ENCODE measurements at regions not wholly inside any gene's neighbourhood (a gene's known extent, or its start where the extent isn't known, plus 50 kb on each side); places are given as distances from the start of the nearest gene placed in this dataset.

DNA sequence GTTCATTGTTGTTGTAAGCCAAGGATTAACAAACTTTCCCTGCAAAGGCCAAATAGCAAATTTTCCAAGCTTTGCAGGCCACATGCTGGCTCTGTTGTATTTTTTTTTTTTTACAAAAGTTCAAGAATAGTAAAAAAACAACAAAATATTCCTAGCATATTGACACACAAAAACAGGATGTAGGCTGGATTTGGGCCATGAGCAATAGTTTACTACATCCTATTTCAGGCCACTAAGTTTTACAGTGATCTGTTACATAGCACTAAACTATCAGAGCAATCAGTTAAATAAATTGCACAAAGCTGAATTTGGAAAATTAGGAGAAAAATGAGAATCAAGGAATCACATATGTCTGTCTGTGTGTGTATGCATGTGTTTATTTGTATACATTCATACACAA, 491.8 kb upstream of the GHITM start:
- TF ChIP-seq, protein P1, sequence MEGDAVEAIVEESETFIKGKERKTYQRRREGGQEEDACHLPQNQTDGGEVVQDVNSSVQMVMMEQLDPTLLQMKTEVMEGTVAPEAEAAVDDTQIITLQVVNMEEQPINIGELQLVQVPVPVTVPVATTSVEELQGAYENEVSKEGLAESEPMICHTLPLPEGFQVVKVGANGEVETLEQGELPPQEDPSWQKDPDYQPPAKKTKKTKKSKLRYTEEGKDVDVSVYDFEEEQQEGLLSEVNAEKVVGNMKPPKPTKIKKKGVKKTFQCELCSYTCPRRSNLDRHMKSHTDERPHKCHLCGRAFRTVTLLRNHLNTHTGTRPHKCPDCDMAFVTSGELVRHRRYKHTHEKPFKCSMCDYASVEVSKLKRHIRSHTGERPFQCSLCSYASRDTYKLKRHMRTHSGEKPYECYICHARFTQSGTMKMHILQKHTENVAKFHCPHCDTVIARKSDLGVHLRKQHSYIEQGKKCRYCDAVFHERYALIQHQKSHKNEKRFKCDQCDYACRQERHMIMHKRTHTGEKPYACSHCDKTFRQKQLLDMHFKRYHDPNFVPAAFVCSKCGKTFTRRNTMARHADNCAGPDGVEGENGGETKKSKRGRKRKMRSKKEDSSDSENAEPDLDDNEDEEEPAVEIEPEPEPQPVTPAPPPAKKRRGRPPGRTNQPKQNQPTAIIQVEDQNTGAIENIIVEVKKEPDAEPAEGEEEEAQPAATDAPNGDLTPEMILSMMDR (IDR thresholded peaks at IDR 0.05 in 2 of 3, conservative IDR thresholded peaks at IDR 0.05 in 1 of 3; ENCODE audit: borderline replicate concordance in 1 of 3, insufficient read depth in 1 of 3, low read depth in 2 of 3, low read length in 2 of 3): no peak
- no peak for TF ChIP-seq POLR2A (IDR thresholded peaks at IDR 0.05; ENCODE audit: borderline replicate concordance, extremely low read depth, insufficient read depth, insufficient read length)
- TF ChIP-seq SP1 (IDR thresholded peaks at IDR 0.05; ENCODE audit: low read depth): no peak
- TF ChIP-seq, protein P2, sequence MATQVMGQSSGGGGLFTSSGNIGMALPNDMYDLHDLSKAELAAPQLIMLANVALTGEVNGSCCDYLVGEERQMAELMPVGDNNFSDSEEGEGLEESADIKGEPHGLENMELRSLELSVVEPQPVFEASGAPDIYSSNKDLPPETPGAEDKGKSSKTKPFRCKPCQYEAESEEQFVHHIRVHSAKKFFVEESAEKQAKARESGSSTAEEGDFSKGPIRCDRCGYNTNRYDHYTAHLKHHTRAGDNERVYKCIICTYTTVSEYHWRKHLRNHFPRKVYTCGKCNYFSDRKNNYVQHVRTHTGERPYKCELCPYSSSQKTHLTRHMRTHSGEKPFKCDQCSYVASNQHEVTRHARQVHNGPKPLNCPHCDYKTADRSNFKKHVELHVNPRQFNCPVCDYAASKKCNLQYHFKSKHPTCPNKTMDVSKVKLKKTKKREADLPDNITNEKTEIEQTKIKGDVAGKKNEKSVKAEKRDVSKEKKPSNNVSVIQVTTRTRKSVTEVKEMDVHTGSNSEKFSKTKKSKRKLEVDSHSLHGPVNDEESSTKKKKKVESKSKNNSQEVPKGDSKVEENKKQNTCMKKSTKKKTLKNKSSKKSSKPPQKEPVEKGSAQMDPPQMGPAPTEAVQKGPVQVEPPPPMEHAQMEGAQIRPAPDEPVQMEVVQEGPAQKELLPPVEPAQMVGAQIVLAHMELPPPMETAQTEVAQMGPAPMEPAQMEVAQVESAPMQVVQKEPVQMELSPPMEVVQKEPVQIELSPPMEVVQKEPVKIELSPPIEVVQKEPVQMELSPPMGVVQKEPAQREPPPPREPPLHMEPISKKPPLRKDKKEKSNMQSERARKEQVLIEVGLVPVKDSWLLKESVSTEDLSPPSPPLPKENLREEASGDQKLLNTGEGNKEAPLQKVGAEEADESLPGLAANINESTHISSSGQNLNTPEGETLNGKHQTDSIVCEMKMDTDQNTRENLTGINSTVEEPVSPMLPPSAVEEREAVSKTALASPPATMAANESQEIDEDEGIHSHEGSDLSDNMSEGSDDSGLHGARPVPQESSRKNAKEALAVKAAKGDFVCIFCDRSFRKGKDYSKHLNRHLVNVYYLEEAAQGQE (IDR thresholded peaks at IDR 0.05; ENCODE audit: low read depth): no peak
- no peak for TF ChIP-seq EZH2phosphoT487 (IDR thresholded peaks at IDR 0.05; ENCODE audit: borderline replicate concordance)
- TF ChIP-seq SRF (IDR thresholded peaks at IDR 0.05; ENCODE audit: low read depth): no peak
- TF ChIP-seq YY1 (IDR thresholded peaks at IDR 0.05; ENCODE audit: extremely low read depth, insufficient replicate concordance, low read depth, low read length): no peak
- TF ChIP-seq CEBPB (IDR thresholded peaks at IDR 0.05; ENCODE audit: low read depth): no peak
- TF ChIP-seq ZNF274 (IDR thresholded peaks at IDR 0.05; ENCODE audit: low read depth, low read length): no peak
- TF ChIP-seq SIN3A (IDR thresholded peaks at IDR 0.05; ENCODE audit: low read depth): no peak
- TF ChIP-seq, protein P3, sequence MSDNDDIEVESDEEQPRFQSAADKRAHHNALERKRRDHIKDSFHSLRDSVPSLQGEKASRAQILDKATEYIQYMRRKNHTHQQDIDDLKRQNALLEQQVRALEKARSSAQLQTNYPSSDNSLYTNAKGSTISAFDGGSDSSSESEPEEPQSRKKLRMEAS (IDR thresholded peaks at IDR 0.05): no peak
- TF ChIP-seq JUND (IDR thresholded peaks at IDR 0.05): no peak
- TF ChIP-seq POLR2AphosphoS5 (IDR thresholded peaks at IDR 0.05; ENCODE audit: low read depth, low read length): no peak
- TF ChIP-seq EZH2 (IDR thresholded peaks at IDR 0.05): no peak

Measured in HCT116 (cell line).